ENCODE measurements at regions not wholly inside any gene's neighbourhood (a gene's known extent, or its start where the extent isn't known, plus 50 kb on each side); places are given as distances from the start of the nearest gene placed in this dataset.

GRCh38 chr14:101199028-101199770 is 295.7 kb upstream of the RTL1 start:
- H3K9ac ChIP-seq (replicated peaks; ENCODE audit: extremely low read depth, insufficient read depth, low read length): no peak overlapping the region
- TF ChIP-seq EZH2 (IDR thresholded peaks at IDR 0.05; ENCODE audit: borderline replicate concordance, low read depth, low read length, severe bottlenecking) (no peak), POLR2AphosphoS5 (IDR thresholded peaks at IDR 0.05; ENCODE audit: insufficient read depth, low read depth, low read length) (no peak), MYC (IDR thresholded peaks at IDR 0.05; ENCODE audit: low read depth, low read length) (no peak), GATA2 (IDR thresholded peaks at IDR 0.05; ENCODE audit: insufficient read depth, insufficient read length, low read depth, low read length) (no peak), MAX (IDR thresholded peaks at IDR 0.05; ENCODE audit: insufficient read depth, insufficient read length) (no peak), POLR2A (IDR thresholded peaks at IDR 0.05; ENCODE audit: low read depth, low read length) (no peak), FOS (IDR thresholded peaks at IDR 0.05; ENCODE audit: borderline replicate concordance, insufficient read depth, low read length) (no peak), CTCF (IDR thresholded peaks at IDR 0.05; ENCODE audit: extremely low read depth in 1 of 2, insufficient read depth in 1 of 2, low read depth in 1 of 2, low read length in 2 of 2) (no peak), JUN (IDR thresholded peaks at IDR 0.05; ENCODE audit: borderline replicate concordance, insufficient read depth, insufficient read length, low read depth) (no peak)
- DNase-seq (ENCODE audit: low read depth, low spot score): no peak
- H3K27me3 ChIP-seq (ENCODE audit: control insufficient read depth in 2 of 2, insufficient read depth in 2 of 2, low read length in 2 of 2): no peaks in the 10 kb centered on the region
- CTCF ChIA-PET: interaction anchor here (1.3 kb wide), 1 partner anchor 101 kb away, joined by 3 read pairs; no protein-coding TSS in a partner anchor
- H3K4me1 ChIP-seq (ENCODE audit: control insufficient read depth, extremely low read depth, insufficient read depth, low read length): no peaks in the 10 kb centered on the region
- no peaks in the 10 kb centered on the region for H3K79me2 ChIP-seq (ENCODE audit: control insufficient read depth, insufficient read depth, low read length)
- H2AFZ ChIP-seq (ENCODE audit: low read depth, low read length): no peak overlapping the region
- H3K36me3 ChIP-seq (ENCODE audit: control insufficient read depth in 2 of 2, extremely low read depth in 1 of 2, insufficient read depth in 2 of 2, low read length in 2 of 2): no peaks in the 10 kb centered on the region
- no peak for FAIRE-seq
- BruUV-seq (replicated peaks): no TSS peak
- intact Hi-C loops (cut with micrococcal nuclease): no loop called here
- dilution Hi-C loops (cut with MboI; ENCODE audit: extremely low pct_ligation_motif_present, low sequenced_read_pairs): no loop called here
- no peak overlapping the region for H3K4me3 ChIP-seq (replicated peaks in 1 of 3; ENCODE audit: insufficient read depth in 1 of 3, low read depth in 1 of 3, low read length in 3 of 3)
- H3K4me2 ChIP-seq (ENCODE audit: insufficient read depth, low read length): no peak overlapping the region
- POLR2A ChIA-PET: no interaction called here
- H4K20me1 ChIP-seq (replicated peaks; ENCODE audit: control insufficient read depth, extremely low read depth, insufficient read depth, low read length): no peaks in the 10 kb centered on the region
- no peak overlapping the region for H3K27ac ChIP-seq (ENCODE audit: insufficient read depth, low read depth, low read length)
- H3K9me3 ChIP-seq (replicated peaks; ENCODE audit: control insufficient read depth, insufficient read depth, low read length): no peaks in the 10 kb centered on the region
- no peaks in the 10 kb centered on the region for H3K9me1 ChIP-seq (replicated peaks; ENCODE audit: control insufficient read depth, extremely low read depth, insufficient read depth, low read length)

Measured in endothelial cell of umbilical vein (primary cell).